COLO668 (cell line): ENCODE measurements at regions not wholly inside any gene's neighbourhood (a gene's known extent, or its start where the extent isn't known, plus 50 kb on each side); places are given as distances from the start of the nearest gene placed in this dataset.

ENCODE experiments used
- DNase-seq: peaks from one replicate; lab custom pipeline; 2025; ENCODE audit not compliant: unreplicated experiment; lab: John Stamatoyannopoulos, UW

GRCh38 chr15:25565470-25566264 lies 126.8 kb upstream of the UBE3A start:
- DNase-seq = no peak

GRCh38 chr15:25563596-25563995 lies 124.8 kb upstream of the UBE3A start:
- no peak for DNase-seq

- no peak for DNase-seq
These were observed 119.1 kb upstream of the UBE3A start for GRCh38 chr15:25557926-25558325.

- DNase-seq = no peak
These were observed 117.3 kb upstream of the UBE3A start for GRCh38 chr15:25556136-25556535.

GRCh38 chr15:25554640-25555039 lies 115.8 kb upstream of the UBE3A start:
- DNase-seq = no peak

- no peak for DNase-seq
These were observed 109.8 kb upstream of the UBE3A start for GRCh38 chr15:25548600-25548999.

GRCh38 chr15:25545889-25546288 lies 107.1 kb upstream of the UBE3A start:
- no peak for DNase-seq

- DNase-seq = no peak
These were observed 106.2 kb upstream of the UBE3A start for GRCh38 chr15:25545017-25545416.

GRCh38 chr15:25544076-25544475 lies 105.3 kb upstream of the UBE3A start:
- DNase-seq = no peak

GRCh38 chr15:25543196-25543595 lies 104.4 kb upstream of the UBE3A start:
- no peak for DNase-seq

- DNase-seq = no peak
These were observed 102.4 kb upstream of the UBE3A start for GRCh38 chr15:25541228-25541627.

- no peak for DNase-seq
These were observed 98.2 kb upstream of the UBE3A start for GRCh38 chr15:25536801-25537611.

GRCh38 chr15:25535866-25536265 lies 97.0 kb upstream of the UBE3A start:
- DNase-seq = no peak

- DNase-seq = no peak
These were observed 95.5 kb upstream of the UBE3A start for GRCh38 chr15:25534293-25534692.

- no peak for DNase-seq
These were observed 93.7 kb upstream of the UBE3A start for GRCh38 chr15:25532269-25533140.

- no peak for DNase-seq
These were observed 91.0 kb upstream of the UBE3A start for GRCh38 chr15:25529774-25530173.

GRCh38 chr15:25527118-25527517 lies 88.3 kb upstream of the UBE3A start:
- no peak for DNase-seq

- DNase-seq = no peak
These were observed 86.9 kb upstream of the UBE3A start for GRCh38 chr15:25525741-25526140.

- no peak for DNase-seq
These were observed 76.8 kb upstream of the UBE3A start for GRCh38 chr15:25515633-25516032.

- DNase-seq = no peak
These were observed 75.7 kb upstream of the UBE3A start for GRCh38 chr15:25514522-25514921.

GRCh38 chr15:25512957-25513356 lies 74.1 kb upstream of the UBE3A start:
- no peak for DNase-seq
